HepG2 (cell line): ENCODE measurements at regions not wholly inside any gene's neighbourhood (a gene's known extent, or its start where the extent isn't known, plus 50 kb on each side); places are given as distances from the start of the nearest gene placed in this dataset.

Source experiments
- EZH2 ChIP-seq: conservative IDR thresholded peaks from 2 replicates; pipeline ENCODE4 v1.6.1; 2012; ENCODE audit warnings: mild to moderate bottlenecking, low read depth, low read length, moderate library complexity
- POLR2A ChIP-seq, 2 experiments: IDR thresholded peaks; 2 replicates each; pipeline ENCODE4 v1.6.1; 2011; ENCODE audit warnings: low read depth in 2 of 2, low read length in 2 of 2, mild to moderate bottlenecking in 1 of 2, moderate library complexity in 1 of 2; ENCODE audit not compliant: insufficient read depth in 1 of 2

DNA sequence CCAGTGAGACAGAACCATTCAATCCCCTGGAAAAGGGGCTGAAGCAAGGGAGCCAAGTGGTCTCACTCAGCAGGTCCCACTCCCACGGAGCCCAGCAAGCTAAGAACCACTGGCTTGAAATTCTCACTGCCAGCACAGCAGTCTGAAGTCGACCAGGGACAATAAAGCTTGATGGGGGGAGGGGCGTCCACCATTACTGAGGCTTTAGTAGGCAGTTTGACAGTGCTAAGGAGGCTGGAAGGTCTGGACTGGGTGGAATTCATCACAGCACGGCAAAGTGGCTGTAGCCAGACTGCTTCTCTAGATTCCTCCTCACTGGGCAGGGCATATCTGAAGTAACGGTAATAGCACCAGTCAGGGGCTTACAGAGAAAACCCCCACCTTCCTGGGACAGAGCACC, 105.4 kb upstream of the GORAB start:
- no peak for TF ChIP-seq POLR2A (IDR thresholded peaks at IDR 0.05; ENCODE audit: insufficient read depth in 1 of 2, low read depth in 2 of 2, low read length in 2 of 2)
- TF ChIP-seq EZH2 = no peak
